ENCODE measurements at regions not wholly inside any gene's neighbourhood (a gene's known extent, or its start where the extent isn't known, plus 50 kb on each side); places are given as distances from the start of the nearest gene placed in this dataset.

DNA sequence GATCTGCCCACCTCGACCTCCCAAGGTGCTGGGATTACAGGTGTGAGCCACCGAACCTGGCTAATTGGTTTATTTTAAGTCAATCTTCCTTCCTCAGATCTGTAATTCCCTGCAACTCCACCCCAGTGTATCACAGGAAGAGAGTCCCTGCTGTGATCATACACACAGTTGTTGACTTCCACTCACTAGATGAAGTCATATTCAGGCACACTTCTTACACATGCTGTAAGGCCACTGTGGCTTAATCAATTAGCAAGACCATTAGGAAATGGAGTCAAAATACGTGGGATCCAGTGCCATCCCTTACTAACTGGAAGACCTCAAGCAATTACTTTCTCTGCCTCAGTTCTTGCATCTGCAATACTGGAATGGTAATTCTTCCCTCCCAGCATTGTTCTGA is 66.1 kb upstream of the PAX2 start:
- no peak for DNase-seq (ENCODE audit: low read depth)
- H3K4me3 ChIP-seq (ENCODE audit: low read depth, low read length): no peak overlapping the region
- TF ChIP-seq CTCF (IDR thresholded peaks at IDR 0.05; ENCODE audit: insufficient read depth, low read length): no peak

GRCh38 chr10:100683004-100683403 is 62.4 kb upstream of the PAX2 start:
- no peak overlapping the region for H3K4me3 ChIP-seq (ENCODE audit: low read depth, low read length)
- no peak for DNase-seq (ENCODE audit: low read depth)
- no peak for TF ChIP-seq CTCF (IDR thresholded peaks at IDR 0.05; ENCODE audit: insufficient read depth, low read length)

GRCh38 chr10:100683545-100684300 is 61.7 kb upstream of the PAX2 start:
- no peak for TF ChIP-seq CTCF (IDR thresholded peaks at IDR 0.05; ENCODE audit: insufficient read depth, low read length)
- no peak for DNase-seq (ENCODE audit: low read depth)
- H3K4me3 ChIP-seq (ENCODE audit: low read depth, low read length): no peak overlapping the region

DNA sequence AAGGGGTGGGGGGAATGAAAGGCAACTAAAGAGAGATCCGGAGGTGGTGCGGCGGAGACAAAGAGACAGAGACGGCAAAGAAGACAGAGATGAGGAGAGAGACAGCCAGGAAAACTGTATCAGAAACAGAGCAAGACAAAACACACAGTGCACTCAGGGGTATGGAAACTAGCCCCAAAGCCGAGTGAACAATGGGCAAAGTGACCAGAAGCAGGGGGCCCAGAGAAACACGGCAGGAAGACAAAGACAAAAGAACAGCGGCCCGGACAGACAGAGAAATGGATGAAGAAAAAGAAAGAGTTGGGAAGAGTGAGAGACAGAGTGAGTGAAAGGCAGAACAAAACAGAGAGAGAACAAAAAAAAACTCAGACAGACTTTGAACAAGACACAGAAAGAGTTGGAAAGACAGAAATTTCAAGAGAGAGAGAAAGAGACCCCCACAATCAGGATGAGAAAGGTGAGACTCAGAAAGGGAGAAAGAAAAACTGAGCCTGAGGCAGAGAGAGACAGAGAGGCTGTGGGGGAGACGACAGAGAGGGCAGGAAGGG is 60.6 kb upstream of the PAX2 start:
- DNase-seq (ENCODE audit: low read depth): no peak
- H3K4me3 ChIP-seq (ENCODE audit: low read depth, low read length): no peak overlapping the region
- no peak for TF ChIP-seq CTCF (IDR thresholded peaks at IDR 0.05; ENCODE audit: insufficient read depth, low read length)

DNA sequence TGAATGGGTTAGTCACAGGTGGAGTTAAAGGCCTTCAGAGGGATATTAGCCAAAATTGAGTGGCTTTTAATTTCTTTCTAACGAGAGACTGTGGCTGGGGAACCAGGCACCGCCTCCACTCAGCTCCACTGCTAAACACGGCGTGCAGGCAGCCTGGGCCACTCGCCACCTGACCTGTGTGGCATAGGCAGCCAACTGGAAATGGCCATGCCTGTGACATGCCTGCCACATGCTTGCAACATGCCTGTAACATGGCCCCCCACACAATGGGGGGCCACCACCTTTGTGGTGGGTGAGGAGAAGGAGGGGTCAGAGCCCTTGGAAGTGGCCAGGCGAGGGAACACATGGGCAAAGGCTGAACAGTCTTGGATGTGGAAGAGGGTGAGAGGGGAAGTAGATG is 60.1 kb upstream of the PAX2 start:
- no peak overlapping the region for H3K4me3 ChIP-seq (ENCODE audit: low read depth, low read length)
- DNase-seq (ENCODE audit: low read depth): no peak
- TF ChIP-seq CTCF (IDR thresholded peaks at IDR 0.05; ENCODE audit: insufficient read depth, low read length): no peak

GRCh38 chr10:100687143-100688003 is 58.0 kb upstream of the PAX2 start:
- no peak overlapping the region for H3K4me3 ChIP-seq (ENCODE audit: low read depth, low read length)
- no peak for DNase-seq (ENCODE audit: low read depth)
- no peak for TF ChIP-seq CTCF (IDR thresholded peaks at IDR 0.05; ENCODE audit: insufficient read depth, low read length)

Data from fibroblast of the aortic adventitia (primary cell).